ENCODE measurements at regions not wholly inside any gene's neighbourhood (a gene's known extent, or its start where the extent isn't known, plus 50 kb on each side); places are given as distances from the start of the nearest gene placed in this dataset.

GRCh38 chr3:31213869-31214486 lies 318.7 kb upstream of the STT3B start:
- H3K4me3 ChIP-seq (replicated peaks; ENCODE audit: low read depth, low read length), result no peak overlapping the region
- no peak for DNase-seq (ENCODE audit: extremely low read depth, insufficient read length)
- TF ChIP-seq CTCF (IDR thresholded peaks at IDR 0.05; ENCODE audit: insufficient read depth, low read length, poor library complexity, severe bottlenecking), result no peak
- H3K36me3 ChIP-seq (ENCODE audit: control insufficient read depth, insufficient read depth, low read length), result no peaks in the 10 kb centered on the region
- no peaks in the 10 kb centered on the region for H3K27me3 ChIP-seq (replicated peaks; ENCODE audit: control insufficient read depth, insufficient read depth, low read length)

GRCh38 chr3:31218082-31218481 lies 314.6 kb upstream of the STT3B start:
- H3K27me3 ChIP-seq (replicated peaks; ENCODE audit: control insufficient read depth, insufficient read depth, low read length), result no peaks in the 10 kb centered on the region
- DNase-seq (ENCODE audit: extremely low read depth, insufficient read length), result no peak
- no peak overlapping the region for H3K4me3 ChIP-seq (replicated peaks; ENCODE audit: low read depth, low read length)
- no peak for TF ChIP-seq CTCF (IDR thresholded peaks at IDR 0.05; ENCODE audit: insufficient read depth, low read length, poor library complexity, severe bottlenecking)
- no peaks in the 10 kb centered on the region for H3K36me3 ChIP-seq (ENCODE audit: control insufficient read depth, insufficient read depth, low read length)

- Histone ChIP-seq H3K36me3 (ENCODE audit: control insufficient read depth, insufficient read depth, low read length) (no peaks in the 10 kb centered on the region), H3K27me3 (replicated peaks; ENCODE audit: control insufficient read depth, insufficient read depth, low read length) (no peaks in the 10 kb centered on the region), H3K4me3 (replicated peaks; ENCODE audit: low read depth, low read length) (no peak overlapping the region)
- DNase-seq (ENCODE audit: extremely low read depth, insufficient read length), result no peak
- TF ChIP-seq CTCF (IDR thresholded peaks at IDR 0.05; ENCODE audit: insufficient read depth, low read length, poor library complexity, severe bottlenecking), result no peak
Measured at GRCh38 chr3:31219131-31219843, 313.4 kb upstream of the STT3B start.

GRCh38 chr3:31220431-31220830 lies 312.3 kb upstream of the STT3B start:
- no peaks in the 10 kb centered on the region for H3K27me3 ChIP-seq (replicated peaks; ENCODE audit: control insufficient read depth, insufficient read depth, low read length)
- DNase-seq (ENCODE audit: extremely low read depth, insufficient read length), result no peak
- H3K4me3 ChIP-seq (replicated peaks; ENCODE audit: low read depth, low read length), result no peak overlapping the region
- no peak for TF ChIP-seq CTCF (IDR thresholded peaks at IDR 0.05; ENCODE audit: insufficient read depth, low read length, poor library complexity, severe bottlenecking)
- no peaks in the 10 kb centered on the region for H3K36me3 ChIP-seq (ENCODE audit: control insufficient read depth, insufficient read depth, low read length)

- Histone ChIP-seq H3K36me3 (ENCODE audit: control insufficient read depth, insufficient read depth, low read length) (no peaks in the 10 kb centered on the region), H3K4me3 (replicated peaks; ENCODE audit: low read depth, low read length) (no peak overlapping the region), H3K27me3 (replicated peaks; ENCODE audit: control insufficient read depth, insufficient read depth, low read length) (no peaks in the 10 kb centered on the region)
- TF ChIP-seq CTCF (IDR thresholded peaks at IDR 0.05; ENCODE audit: insufficient read depth, low read length, poor library complexity, severe bottlenecking), result no peak
- no peak for DNase-seq (ENCODE audit: extremely low read depth, insufficient read length)
Measured at GRCh38 chr3:31223278-31223677, 309.4 kb upstream of the STT3B start.
